Heart left ventricle (tissue), 13 donors: ENCODE measurements at regions not wholly inside any gene's neighbourhood (a gene's known extent, or its start where the extent isn't known, plus 50 kb on each side); places are given as distances from the start of the nearest gene placed in this dataset.

Experiments
- CTCF ChIP-seq, 12 donors: fragments of 200-600 bp; sonication (generic) in 4 of 12; IDR thresholded peaks; one replicate each; pipeline versions ENCODE4 v1.5.0 to v1.8.0; 2018 to 2022; ENCODE audit warnings: antibody characterized with exemption in 12 of 12, mild to moderate bottlenecking in 5 of 12
- POLR2A ChIP-seq, 2 donors: fragments of 450-650 bp; IDR thresholded peaks; one replicate each; pipeline ENCODE4 v1.6.1; 2017; ENCODE audit warnings: antibody characterized with exemption in 2 of 2, mild to moderate bottlenecking in 2 of 2, moderate library complexity in 2 of 2
- donor health status: ischemic (EF 13 %, LVEDD 7.1; RV severe dilation, severe dysfunction).
- donor health status: DM: no; HTN: yes; CAD: no.
- donor health status: DM: no; HTN: no; CAD: no.
- donor health status: ischemic (EF 25% LVEDD 6.9; RV normal size, moderate dysfunction).
- donor health status: ischemic (EF 25% LVEDD 5.7; RV mildly dilated, moderate dysfunction).
- donor health status: ischemic (EF 35%, LVEDD 5.7; RV mildly dilated, moderate dysfunction).
- donor health status: nonischemic (EF 11% LVEDD 7.7; RV severe dilation, severe dysfunction).
- donor health status: DM: yes; HTN: yes; CAD: no.
- donor health status: PGD.
- donor health status: ischemic (EF 29% LVEDD 5.4; RV normal size, mild dysfunction).
- donor health status: nonischemic (EF 23%, LVEDD 6.1; RV moderate dilation, normal function).

- no peak for TF ChIP-seq CTCF (IDR thresholded peaks at IDR 0.05)
- no peak for TF ChIP-seq POLR2A (IDR thresholded peaks at IDR 0.05)
Measured at GRCh38 chr14:48973151-48973550, 613.0 kb downstream of the RPS29 start.
